ENCODE measurements at regions not wholly inside any gene's neighbourhood (a gene's known extent, or its start where the extent isn't known, plus 50 kb on each side); places are given as distances from the start of the nearest gene placed in this dataset.
"Not testable (repeated sequence)": the region's sequence is repeated elsewhere in the genome, so short reads cannot be mapped to it uniquely, and the experiment has no call there.

DNA sequence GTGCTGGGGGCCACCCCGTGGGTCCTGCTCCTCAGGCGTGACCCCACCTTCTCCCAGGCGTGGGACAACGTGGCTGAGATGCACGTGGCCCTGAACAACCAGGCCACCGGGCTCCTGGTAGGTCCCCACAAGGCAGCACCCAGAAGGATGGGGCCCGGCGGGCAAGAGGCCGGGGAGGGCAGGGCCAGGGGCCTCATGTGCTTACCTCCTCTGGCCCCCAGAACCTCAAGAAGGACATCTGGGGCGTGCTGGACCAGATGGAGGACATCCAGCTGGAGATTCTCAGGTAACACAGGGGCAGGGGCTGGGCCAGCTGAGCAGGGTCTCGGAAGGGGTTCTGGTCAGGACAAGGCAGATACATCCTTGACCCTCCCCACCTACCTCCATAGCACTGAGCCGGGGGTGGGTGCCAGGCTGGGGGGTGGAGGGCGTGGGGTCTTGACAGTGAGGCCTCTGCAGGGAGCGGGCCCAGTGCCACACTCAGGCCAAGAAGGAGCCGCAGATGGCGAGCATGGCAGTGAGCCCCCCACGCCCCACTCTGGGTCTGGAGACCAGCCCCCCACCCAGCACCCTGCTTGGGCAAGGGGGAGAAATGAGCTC is 186.3 kb downstream of the IGLL1 start:
- DNase-seq: no peak

DNA sequence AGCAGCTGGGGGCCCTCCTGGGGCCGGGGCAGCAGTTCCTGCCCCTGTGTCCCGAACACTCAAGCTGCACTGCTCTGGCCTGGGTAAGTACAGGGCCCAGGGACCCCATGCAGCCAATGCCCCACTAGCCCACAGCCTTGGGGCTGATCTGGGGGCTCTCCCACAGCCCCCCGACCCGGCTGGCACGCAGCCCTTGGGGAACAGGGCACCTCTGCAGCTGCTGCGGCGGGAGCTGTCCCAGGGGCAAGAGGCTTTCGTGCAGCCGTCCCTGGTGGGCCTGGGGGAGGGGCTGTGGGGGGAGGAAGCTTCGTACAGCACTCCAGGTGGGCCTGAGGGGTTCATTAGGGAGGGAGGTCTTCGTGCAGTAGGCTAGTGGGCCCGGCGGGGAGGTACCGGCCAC is 186.9 kb downstream of the IGLL1 start:
- not testable (repeated sequence) for DNase-seq

DNA sequence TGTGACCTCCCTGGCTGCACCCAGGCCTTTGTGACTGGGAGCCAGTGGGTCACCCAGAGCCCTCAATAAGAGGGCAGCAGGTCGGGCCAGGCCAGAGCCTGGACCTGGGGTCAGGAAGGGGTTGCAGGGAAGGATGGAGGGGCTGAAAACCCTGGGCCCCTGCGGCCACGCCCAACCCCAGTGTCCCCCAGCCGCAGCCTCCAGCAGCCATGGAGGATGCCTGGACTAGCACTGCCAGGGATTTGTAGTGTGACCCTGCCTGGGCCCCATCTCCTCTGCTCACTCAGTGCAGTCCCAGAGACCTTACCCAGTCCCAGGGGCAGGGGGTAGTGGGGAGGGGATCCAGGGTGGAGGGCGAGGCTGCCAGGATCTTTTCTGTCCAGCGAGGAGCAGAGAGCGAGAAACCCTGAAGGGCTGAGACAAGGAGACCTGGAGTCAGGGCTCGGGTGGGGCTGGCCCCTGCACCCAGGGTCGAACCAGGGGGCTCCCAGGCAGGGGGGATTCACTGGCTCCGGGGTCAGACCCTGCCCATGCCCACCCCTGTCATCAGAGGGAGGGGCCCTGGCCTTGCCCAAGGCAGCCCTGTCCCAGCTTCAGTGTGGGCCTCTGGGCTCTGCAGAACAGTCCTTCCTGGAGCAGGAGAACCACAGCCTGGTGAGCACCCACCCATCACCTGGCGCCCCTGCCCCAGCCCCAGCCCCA is 187.5 kb downstream of the IGLL1 start:
- DNase-seq: no peak

DNA sequence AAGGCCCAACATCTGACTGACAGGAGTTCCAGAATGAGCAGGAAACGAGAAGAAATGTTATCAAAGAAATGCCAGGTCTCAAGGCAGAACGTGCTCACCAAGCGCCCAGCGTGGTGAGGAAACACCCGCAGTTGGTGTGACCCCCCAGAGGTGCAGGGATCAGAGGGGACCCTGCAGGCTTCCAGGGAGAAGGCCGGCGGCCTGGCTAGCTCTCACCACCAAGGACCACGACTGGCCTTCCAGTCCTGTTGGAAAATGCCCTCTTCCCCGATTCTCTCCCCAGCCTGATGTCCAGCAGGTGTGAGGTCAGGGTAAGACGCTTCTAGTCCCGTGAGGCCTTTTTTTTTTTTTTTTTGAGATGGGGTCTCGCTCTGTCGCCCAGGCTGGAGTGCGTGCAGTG is 189.1 kb downstream of the IGLL1 start:
- no peak for DNase-seq

DNA sequence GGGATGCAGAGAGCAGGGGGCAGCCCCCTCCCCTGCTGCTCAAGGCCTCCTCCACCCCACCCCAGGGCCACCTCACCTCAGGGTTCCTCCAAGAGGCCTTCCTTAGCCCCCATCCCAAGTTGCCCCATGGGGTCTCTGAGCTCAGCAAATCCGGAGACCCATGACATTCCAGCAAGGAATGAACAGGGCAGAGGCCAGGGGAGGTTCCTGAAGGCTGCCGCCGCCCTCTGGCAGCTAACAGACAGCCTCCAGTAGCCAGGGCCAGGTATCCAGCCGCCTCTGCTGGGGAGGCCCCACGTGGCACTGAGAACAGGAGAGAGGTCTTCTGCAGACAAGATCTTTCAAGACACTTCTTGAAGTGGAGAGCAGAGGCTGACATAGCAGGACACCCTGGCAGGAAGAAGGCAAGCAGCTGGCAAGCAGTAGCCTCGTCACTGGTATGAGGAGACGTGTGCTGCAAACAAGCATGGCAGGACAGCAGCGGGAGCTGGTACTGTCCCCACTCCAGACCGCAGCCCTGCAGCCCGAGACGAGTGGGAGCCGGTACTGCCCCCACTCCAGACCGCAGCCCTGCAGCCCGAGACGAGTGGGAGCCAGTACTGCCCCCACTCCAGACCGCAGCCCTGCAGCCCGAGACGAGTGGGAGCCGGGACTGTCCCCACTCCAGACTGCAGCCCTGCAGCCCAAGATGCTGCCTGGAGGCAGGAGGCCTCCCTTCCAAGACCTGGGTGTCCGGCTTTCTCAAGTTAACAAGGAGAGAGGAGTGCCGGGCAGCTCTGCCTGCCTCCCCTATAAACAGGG is 190.6 kb downstream of the IGLL1 start:
- no peak for DNase-seq

DNA sequence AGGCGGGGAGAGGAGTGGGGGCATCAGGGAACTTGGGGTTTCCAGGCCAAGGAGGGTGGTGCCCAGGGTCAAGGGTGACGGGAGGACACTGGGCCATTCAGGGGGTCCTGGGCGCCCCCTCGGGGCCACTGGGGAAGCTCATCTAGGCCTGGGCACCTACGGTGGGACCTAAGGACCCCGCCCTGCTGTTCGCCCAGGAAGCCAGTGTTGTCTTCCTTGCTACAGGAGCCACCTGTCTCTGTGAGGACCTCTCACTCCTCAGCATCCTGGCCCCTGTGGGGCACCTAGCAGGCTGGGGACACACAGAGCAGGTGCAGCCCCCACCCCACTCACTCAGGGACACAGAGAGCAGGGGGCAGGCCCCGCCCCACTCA is 191.6 kb downstream of the IGLL1 start:
- DNase-seq: no peak

DNA sequence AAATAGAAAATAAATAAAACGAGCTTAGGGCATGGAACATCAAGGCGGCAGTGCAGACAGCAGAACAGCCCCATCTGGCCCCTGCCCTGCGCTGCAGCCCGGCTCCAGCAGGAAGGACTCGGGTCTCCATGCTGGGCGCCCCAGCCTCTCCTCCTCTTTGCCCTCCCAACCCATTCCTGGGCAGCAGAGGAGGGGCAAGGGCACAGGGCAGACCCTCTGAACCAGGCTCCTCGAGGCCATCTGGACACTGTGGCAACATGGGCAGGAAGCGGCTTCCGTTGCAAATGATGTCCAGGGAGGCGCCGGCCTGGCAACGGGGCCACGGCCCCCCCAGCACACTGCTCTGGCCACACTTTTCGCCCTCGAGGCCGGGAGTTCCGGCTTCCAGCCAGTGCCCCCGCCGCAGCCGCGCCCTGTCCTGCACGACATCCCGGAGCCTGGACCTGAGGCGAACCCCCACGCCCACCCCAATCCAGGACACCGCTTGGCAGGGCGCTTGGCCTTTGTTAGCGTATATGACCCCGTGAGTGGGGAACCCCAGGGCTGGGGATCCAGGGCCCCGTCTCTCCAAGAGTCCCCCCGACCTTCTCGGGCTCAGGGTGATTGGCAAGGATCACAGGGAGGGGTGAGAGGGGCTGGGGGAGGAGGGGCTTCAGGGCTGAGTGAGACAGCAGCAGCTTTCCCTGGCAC is 192.1 kb downstream of the IGLL1 start:
- DNase-seq: no peak

DNA sequence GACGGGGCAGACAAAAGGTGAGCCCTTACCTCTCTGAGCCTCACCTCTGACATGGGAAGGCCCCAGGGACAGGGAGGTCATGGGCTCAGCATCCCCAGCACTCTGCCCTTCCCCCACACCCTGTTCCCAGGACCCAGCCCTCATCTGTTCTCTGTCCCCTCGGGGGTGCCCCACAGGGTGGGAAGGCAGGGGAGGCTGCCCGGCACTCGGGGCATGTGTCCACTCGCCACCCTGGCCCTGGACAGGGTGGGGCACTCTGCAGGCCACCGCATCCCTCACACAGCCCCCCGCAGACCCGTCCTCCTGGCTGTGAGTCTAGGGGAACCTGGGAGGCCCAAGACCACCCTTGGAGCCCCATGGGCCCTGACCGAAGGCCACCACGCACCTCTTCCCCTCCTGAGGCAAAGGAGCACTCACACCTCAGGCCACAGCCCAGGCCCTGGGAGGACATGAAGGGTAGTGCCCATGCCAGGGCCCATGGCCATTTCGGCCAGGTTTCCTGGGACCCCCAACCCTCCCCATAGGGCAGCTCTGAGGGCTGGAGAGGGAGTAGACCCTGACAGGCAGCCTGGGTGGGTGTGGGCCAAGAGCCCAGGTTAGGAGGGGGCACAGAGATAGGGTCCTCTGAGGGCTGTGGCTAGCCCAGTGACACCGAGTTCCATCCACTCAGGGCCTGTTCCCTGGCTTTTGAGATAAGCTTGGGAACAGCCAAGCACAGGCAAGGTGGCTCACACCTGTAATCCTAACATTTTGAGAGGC is 193.1 kb downstream of the IGLL1 start:
- no peak for DNase-seq

DNA sequence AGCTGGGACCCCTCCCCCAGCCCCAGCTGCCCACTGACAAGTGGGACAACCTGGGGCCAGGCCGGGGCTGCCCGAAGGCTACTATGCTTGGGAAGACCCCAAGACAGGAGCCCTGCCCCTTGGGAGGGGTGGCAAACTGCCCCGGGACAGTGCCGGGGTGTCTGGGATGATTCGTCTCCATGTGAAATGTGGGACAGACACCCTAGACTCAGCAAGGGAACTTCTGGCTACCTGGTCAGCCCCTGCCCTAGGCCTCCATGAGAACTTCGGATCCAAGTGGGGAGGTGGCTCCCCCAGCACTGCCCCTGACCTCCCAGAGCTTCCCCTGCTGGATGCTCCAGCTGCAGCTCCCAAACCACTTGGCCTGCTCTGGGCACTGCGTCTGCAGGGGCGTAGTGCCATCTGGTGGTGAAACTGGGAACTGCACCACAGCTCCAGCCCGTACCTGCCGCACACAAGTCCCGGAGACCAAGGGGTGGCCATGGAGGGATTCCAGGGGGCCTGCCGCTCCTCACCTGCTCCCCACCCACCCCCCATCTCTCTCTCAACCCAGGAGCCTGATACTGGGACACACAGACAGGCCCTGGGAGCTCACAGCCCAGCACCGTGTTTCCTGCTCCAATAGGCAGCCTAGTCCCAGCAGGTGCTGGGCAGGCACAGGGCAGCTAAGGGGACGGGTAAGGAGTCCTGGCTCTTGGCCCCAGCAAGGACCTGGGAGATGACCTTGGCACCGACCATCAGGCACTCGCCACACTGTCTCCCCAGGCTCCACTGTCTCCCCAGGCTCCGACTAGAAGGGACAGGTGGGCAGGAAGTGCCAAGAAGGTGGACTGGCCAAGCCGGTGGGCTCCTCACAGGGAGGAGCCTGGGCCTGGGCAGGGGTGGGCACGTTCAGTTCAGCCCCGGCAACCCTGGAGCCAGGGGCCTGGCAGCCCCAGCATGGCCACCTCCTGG is 194.1 kb downstream of the IGLL1 start:
- peak; percentile 29 for DNase-seq

DNA sequence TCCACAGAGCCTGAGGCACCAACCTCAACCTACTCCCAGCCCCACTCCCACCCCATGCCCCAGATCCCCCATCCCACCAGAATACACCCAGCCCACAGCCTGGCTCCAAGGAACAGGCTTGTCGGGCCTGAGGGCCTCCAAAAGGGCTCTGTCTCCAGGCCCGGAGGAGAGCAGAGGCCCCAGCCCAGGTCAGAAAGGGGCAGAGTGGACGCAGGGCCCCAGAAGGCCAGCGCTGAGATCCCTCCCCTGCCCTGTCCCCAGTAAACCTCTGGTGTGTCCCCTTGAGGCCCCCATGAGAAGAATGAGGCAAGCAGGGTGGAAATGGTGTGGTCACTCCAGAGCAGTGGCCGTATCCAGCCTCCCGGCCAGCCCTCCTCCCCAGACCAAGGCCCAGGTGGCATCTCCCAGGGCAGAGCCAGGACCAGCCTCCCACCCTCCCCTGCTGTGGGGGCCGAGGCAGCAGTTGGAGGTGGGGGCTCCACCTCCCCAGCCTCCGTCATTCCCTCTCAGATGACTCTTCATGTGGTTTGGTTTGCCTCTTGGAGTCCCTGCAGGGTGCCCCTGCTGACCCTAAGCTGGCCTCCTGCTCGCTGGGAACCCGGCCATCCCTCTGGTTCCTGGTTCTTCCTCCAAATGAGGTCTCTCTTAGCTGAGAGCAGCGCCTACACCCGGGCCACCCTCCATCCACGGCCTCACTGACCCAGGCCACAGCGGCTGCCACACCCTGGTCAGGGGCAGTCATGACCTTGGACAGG is 195.0 kb downstream of the IGLL1 start:
- no peak for DNase-seq

DNA sequence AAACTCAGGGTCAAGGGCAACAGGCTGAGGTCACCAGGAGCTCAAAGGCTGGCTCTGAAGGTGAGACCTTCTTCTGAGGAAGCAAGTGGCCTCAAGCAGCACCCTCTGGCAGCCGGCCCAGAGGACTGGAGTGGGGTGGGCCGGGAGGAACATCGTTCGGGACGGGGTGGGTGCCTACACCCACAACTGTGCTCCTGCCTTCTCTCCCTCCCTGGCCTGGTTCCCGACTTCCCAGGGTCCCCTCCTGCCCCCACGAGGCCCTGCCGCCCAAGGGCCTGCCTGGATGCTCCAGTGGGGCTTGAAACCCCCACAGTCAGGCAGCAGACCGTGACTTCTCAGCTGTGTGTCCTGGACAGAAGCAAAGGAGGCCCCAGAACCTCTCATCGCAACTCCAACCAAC is 195.7 kb downstream of the IGLL1 start:
- no peak for DNase-seq

DNA sequence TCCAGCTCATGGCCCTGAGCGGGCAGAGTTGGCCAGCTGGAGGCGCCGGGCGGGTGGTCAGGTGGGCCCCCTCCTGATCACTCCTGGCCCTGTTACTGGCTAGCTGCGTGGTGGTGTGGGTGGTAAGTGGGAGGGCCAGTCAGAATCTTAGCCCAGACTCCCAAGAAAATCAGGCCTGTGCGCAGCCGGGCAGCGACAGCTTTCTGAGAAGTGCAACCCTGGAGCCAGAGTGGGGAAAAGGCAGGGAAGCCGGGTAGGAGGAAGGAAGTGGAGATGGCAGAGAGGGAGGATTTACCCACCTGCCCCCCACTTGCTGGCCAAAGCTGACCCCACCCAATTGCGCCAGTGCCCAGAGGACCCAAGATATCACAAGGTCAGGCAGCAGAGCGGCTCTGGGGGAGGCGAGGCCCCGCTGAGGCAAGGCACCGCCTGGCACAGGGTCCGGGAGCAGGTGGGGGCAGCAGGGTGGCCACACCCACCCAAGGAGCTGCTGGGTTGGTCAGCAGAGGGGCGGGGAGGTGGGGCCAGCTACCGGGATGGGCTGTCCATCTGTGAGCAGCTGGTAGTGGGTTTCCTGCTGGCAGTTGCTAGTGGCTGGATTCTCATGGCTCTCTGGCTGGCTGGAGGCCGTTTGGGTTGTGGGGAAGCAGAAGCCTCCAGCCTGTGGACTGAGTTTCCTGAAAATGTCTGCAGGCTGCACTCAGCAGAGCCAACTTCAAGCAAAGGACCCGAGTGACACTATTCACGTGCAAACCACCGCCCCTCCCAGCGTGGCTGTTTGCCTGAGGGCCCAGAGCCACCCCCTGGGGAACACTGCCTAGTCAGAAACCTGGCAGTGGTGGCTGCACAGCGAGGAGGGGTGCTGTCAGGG is 196.4 kb downstream of the IGLL1 start:
- peak; percentile 34 for DNase-seq

DNA sequence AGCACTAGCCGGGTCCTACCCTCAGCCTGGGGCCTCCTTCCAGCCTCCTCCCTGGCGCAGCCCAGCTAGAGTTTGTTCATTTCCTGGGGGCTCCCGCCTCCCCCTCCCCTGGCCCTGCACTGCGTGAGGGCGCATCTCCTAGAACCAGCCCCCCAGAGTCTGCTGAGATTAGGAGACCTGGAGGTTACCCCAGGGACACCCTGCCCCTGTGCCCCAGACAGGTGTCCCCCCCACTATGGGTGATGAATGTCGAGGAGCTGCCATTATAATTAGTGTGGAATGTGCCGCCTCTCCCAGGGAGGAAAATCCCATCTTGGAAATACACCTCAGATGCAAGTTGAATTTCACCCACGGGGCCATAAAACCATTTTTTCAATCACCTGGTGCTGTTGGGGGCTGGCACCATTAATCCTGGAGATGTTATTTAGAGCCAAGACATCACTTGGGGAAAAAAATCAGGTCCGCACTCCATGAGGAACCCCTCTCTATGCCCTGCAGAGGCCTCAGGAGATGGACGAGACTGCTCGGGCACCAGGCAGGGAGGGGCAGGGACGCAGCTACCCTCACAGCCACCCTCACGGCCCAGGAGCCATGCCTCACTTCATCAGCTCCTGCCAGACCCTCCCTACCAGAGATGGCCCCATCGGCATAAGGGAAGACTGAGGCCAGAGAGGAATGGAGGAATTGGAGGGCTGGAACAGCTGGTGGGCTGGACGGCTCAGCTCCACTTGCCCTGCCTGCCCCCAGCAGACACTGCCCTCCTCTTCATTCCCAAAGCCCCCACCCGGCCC is 197.5 kb downstream of the IGLL1 start:
- no peak for DNase-seq

DNA sequence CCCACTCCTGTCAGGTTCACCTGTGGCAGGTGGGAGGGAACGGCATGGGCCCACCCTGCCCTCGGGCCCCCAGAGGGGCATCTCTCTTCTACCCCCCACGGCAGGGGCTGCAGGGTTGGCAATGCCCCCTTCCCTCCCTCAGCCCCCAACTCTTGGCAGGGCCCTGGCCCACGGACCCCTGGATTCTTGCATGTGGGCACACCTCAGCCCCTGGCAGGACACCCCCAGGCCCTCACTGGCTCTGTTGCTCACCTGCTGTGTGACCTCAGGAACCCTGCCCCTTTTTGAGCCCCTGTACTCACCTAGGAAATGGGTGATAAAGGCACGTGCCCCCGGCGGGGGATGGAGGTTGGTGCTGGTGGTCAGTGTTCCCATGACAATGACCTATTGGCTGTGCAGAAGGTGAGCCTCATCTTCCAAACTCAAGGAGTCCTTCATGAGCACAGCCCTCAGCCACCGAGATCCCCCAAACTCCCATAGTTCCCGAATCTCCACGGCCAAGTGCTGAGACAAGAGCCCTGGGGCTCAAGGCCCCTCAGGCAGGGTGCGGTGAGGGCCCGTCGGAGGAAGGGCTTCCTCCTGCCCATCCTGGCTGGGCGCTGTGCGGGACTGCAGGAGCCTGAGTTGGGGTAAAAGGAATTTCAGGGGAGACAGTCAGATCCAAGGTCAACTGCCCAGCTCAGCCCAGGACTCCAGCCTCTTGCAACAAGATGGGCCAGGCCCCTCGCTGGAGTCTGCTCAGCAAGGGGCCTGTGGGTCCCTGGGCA is 198.2 kb downstream of the IGLL1 start:
- DNase-seq: no peak

DNA sequence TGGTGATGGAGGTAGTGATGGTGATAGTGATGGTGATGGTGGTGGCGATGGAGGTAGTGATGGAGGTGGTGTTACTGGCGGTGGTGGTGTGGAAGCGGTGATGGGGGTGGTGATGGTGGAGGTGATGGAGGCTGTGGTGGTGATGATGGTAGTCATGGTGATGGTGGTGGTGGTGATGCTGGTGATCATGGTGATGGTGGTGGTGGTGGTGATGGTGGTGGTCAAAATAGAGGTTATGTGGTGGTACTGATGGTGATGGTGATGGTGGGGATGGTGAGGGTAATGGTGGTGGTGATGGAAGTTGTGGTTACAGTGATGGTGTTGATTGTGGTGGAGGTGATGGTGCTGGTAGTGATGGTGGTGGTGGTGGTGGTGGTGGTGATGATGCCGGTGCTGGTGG is 199.2 kb downstream of the IGLL1 start:
- DNase-seq: no peak

DNA sequence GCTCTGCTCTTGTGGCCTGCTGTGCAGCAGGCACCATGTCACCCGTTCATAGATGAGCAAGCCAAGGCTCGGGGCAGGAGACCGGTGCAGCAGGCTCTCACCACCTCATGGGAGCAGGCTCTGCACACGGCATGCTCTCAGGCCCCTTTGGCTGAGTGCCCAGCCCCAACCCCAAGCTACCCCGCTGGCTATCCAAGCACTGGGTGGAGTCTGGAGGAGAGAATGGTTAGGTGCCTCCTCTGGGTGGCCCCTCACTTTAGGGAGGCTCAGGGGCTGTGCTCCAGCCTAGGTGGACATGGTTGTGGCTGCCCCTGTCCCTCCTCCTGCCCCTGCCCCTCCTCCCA is 199.9 kb downstream of the IGLL1 start:
- no peak for DNase-seq

DNA sequence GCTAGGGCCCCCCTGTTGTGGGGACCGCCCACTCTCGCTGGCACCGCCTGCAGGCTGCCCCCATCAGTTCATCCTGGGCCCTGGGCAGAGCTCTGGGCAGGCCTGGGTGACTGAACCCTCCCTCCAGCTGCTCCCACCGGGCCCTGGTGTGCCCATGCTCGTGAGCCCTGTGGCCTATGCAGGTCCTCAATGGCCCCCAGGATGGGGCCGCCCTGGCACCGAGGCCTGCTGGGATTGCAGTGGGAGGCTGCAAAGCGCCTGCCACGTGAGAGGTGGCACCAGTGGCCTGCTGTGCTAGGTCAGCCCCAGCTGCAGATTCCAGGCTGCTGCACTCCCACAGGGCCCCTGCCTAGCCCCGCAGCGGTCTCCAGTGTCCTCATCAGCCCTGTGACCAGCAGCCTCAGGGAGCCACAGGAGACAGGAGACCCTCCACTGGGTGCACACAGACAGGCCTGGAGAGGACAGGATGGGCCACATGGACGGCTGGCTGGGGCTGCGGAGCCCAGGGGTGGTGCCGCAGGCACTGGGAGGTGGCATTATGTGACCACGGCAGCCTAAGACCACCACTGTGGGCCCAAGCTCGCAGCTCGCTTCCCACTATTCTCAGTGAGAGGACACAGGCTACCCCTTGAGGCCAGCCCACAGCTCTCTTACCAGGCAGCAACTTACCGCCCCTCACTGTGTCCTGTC is 199.4 kb downstream of the BCR start:
- DNase-seq: not testable (repeated sequence)

DNA sequence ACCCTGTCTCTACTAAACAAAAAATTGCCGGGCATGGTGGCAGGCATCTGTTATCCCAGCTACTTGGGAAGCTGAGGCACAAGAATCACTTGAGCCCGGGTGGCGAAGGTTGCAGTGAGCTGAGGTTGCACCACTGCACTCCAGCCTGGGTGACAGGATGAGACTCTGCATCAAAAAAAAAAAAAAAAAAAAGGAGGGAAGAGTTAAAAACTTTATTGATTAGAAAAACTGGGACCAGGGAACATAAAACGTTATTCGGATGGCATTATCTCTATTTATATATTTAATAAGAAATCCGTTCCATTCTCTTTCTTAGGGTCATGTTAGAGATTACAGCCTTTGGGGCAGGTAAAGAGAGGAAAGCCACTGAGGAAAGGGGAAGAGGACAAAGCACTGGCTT is 197.5 kb downstream of the BCR start:
- no peak for DNase-seq

All from kidney glomerular epithelial cell (primary cell).